ENCODE measurements at regions not wholly inside any gene's neighbourhood (a gene's known extent, or its start where the extent isn't known, plus 50 kb on each side); places are given as distances from the start of the nearest gene placed in this dataset.

GRCh38 chr11:76267556-76267955 lies 61.3 kb upstream of the WNT11 start:
- Histone ChIP-seq H3K56ac (ENCODE audit: low read length) (no peak overlapping the region), H4K8ac (ENCODE audit: low read depth, low read length) (no peak overlapping the region), H3K9ac (ENCODE audit: low read length) (no peak overlapping the region), H4K5ac (ENCODE audit: low read length) (no peak overlapping the region), H3K79me1 (ENCODE audit: low read length) (no peaks in the 10 kb centered on the region), H3K4me3 (ENCODE audit: low read length) (no peak overlapping the region), H2BK5ac (ENCODE audit: low read length) (no peak overlapping the region), H2BK120ac (ENCODE audit: low read depth, low read length) (no peak overlapping the region), H3K23ac (ENCODE audit: low read length) (no peak overlapping the region), H3K4me1 (ENCODE audit: control insufficient read depth, low read depth, low read length) (no peaks in the 10 kb centered on the region), H3K27ac (ENCODE audit: low read depth, low read length) (no peak overlapping the region), H3K18ac (ENCODE audit: low read length) (no peak overlapping the region), H3K36me3 (ENCODE audit: control insufficient read depth, insufficient read depth, low read length) (no peaks in the 10 kb centered on the region), H2AK5ac (ENCODE audit: low read length) (no peak overlapping the region), H3K27me3 (ENCODE audit: insufficient read depth, low read length, poor library complexity) (no peaks in the 10 kb centered on the region), H3K4me2 (ENCODE audit: low read length) (no peak overlapping the region), H3K4ac (ENCODE audit: low read depth, low read length) (no peak overlapping the region), H3K79me2 (ENCODE audit: control insufficient read depth, insufficient read depth, low read length) (no peaks in the 10 kb centered on the region), H2BK15ac (replicated peaks; ENCODE audit: low read depth) (no peak overlapping the region)
- WGBS (ENCODE audit: extremely low coverage, insufficient coverage, low lambda C conversion rate): no CpG with 5 or more reads among the region's 6 CpGs
- DNase-seq: no peak

- Histone ChIP-seq H3K79me2 (ENCODE audit: control insufficient read depth, insufficient read depth, low read length) (no peaks in the 10 kb centered on the region), H3K56ac (ENCODE audit: low read length) (no peak overlapping the region), H2BK15ac (replicated peaks; ENCODE audit: low read depth) (no peak overlapping the region), H3K4me3 (ENCODE audit: low read length) (no peak overlapping the region), H3K27me3 (ENCODE audit: insufficient read depth, low read length, poor library complexity) (no peaks in the 10 kb centered on the region), H3K23ac (ENCODE audit: low read length) (no peak overlapping the region), H3K79me1 (ENCODE audit: low read length) (no peaks in the 10 kb centered on the region), H2BK120ac (ENCODE audit: low read depth, low read length) (no peak overlapping the region), H4K5ac (ENCODE audit: low read length) (no peak overlapping the region), H4K8ac (ENCODE audit: low read depth, low read length) (no peak overlapping the region), H3K18ac (ENCODE audit: low read length) (no peak overlapping the region), H2BK5ac (ENCODE audit: low read length) (no peak overlapping the region), H3K36me3 (ENCODE audit: control insufficient read depth, insufficient read depth, low read length) (no peaks in the 10 kb centered on the region), H3K4ac (ENCODE audit: low read depth, low read length) (no peak overlapping the region), H3K27ac (ENCODE audit: low read depth, low read length) (no peak overlapping the region), H3K9ac (ENCODE audit: low read length) (no peak overlapping the region), H2AK5ac (ENCODE audit: low read length) (no peak overlapping the region), H3K4me2 (ENCODE audit: low read length) (no peak overlapping the region), H3K4me1 (ENCODE audit: control insufficient read depth, low read depth, low read length) (no peaks in the 10 kb centered on the region)
- DNase-seq: no peak
- no CpG with 5 or more reads among the region's 8 CpGs for WGBS (ENCODE audit: extremely low coverage, insufficient coverage, low lambda C conversion rate)
These were observed 60.2 kb upstream of the WNT11 start for GRCh38 chr11:76266286-76267100.

- Histone ChIP-seq H3K4me1 (ENCODE audit: control insufficient read depth, low read depth, low read length) (no peaks in the 10 kb centered on the region), H3K27me3 (ENCODE audit: insufficient read depth, low read length, poor library complexity) (no peaks in the 10 kb centered on the region), H3K27ac (ENCODE audit: low read depth, low read length) (no peak overlapping the region), H3K56ac (ENCODE audit: low read length) (no peak overlapping the region), H3K79me1 (ENCODE audit: low read length) (no peaks in the 10 kb centered on the region), H4K8ac (ENCODE audit: low read depth, low read length) (no peak overlapping the region), H2BK5ac (ENCODE audit: low read length) (no peak overlapping the region), H3K79me2 (ENCODE audit: control insufficient read depth, insufficient read depth, low read length) (no peaks in the 10 kb centered on the region), H3K9ac (ENCODE audit: low read length) (no peak overlapping the region), H2AK5ac (ENCODE audit: low read length) (no peak overlapping the region), H2BK15ac (replicated peaks; ENCODE audit: low read depth) (no peak overlapping the region), H4K5ac (ENCODE audit: low read length) (no peak overlapping the region), H3K23ac (ENCODE audit: low read length) (no peak overlapping the region), H3K18ac (ENCODE audit: low read length) (no peak overlapping the region), H3K4me2 (ENCODE audit: low read length) (no peak overlapping the region), H3K4ac (ENCODE audit: low read depth, low read length) (no peak overlapping the region), H3K36me3 (ENCODE audit: control insufficient read depth, insufficient read depth, low read length) (no peaks in the 10 kb centered on the region), H3K4me3 (ENCODE audit: low read length) (no peak overlapping the region), H2BK120ac (ENCODE audit: low read depth, low read length) (no peak overlapping the region)
- no peak for DNase-seq
- WGBS (ENCODE audit: extremely low coverage, insufficient coverage, low lambda C conversion rate): no CpG with 5 or more reads among the region's 4 CpGs
These were observed 59.5 kb upstream of the WNT11 start for GRCh38 chr11:76265771-76266241.

- Histone ChIP-seq H3K27me3 (ENCODE audit: insufficient read depth, low read length, poor library complexity) (no peaks in the 10 kb centered on the region), H3K79me1 (ENCODE audit: low read length) (no peaks in the 10 kb centered on the region), H2BK15ac (replicated peaks; ENCODE audit: low read depth) (no peak overlapping the region), H3K4me2 (ENCODE audit: low read length) (no peak overlapping the region), H3K23ac (ENCODE audit: low read length) (no peak overlapping the region), H3K79me2 (ENCODE audit: control insufficient read depth, insufficient read depth, low read length) (no peaks in the 10 kb centered on the region), H3K36me3 (ENCODE audit: control insufficient read depth, insufficient read depth, low read length) (no peaks in the 10 kb centered on the region), H2BK5ac (ENCODE audit: low read length) (no peak overlapping the region), H3K9ac (ENCODE audit: low read length) (no peak overlapping the region), H3K4ac (ENCODE audit: low read depth, low read length) (no peak overlapping the region), H2AK5ac (ENCODE audit: low read length) (no peak overlapping the region), H2BK120ac (ENCODE audit: low read depth, low read length) (no peak overlapping the region), H3K27ac (ENCODE audit: low read depth, low read length) (no peak overlapping the region), H3K4me1 (ENCODE audit: control insufficient read depth, low read depth, low read length) (no peaks in the 10 kb centered on the region), H3K56ac (ENCODE audit: low read length) (no peak overlapping the region), H3K4me3 (ENCODE audit: low read length) (no peak overlapping the region), H4K8ac (ENCODE audit: low read depth, low read length) (no peak overlapping the region), H4K5ac (ENCODE audit: low read length) (no peak overlapping the region), H3K18ac (ENCODE audit: low read length) (no peak overlapping the region)
- DNase-seq: no peak
- WGBS (ENCODE audit: extremely low coverage, insufficient coverage, low lambda C conversion rate): no CpG with 5 or more reads among the region's 4 CpGs
These were observed 57.4 kb upstream of the WNT11 start for GRCh38 chr11:76263657-76264056.

- WGBS (ENCODE audit: extremely low coverage, insufficient coverage, low lambda C conversion rate): no CpG with 5 or more reads among the region's 2 CpGs
- Histone ChIP-seq H3K79me1 (ENCODE audit: low read length) (no peaks in the 10 kb centered on the region), H4K8ac (ENCODE audit: low read depth, low read length) (no peak overlapping the region)
These were observed 56.9 kb upstream of the WNT11 start for GRCh38 chr11:76263166-76263565.

More at GRCh38 chr11:76263166-76263565, 56.9 kb upstream of the WNT11 start:
- no peak overlapping the region for H4K5ac ChIP-seq (ENCODE audit: low read length)
- no peaks in the 10 kb centered on the region for H3K36me3 ChIP-seq (ENCODE audit: control insufficient read depth, insufficient read depth, low read length)
- H3K56ac ChIP-seq (ENCODE audit: low read length): no peak overlapping the region
- H3K27me3 ChIP-seq (ENCODE audit: insufficient read depth, low read length, poor library complexity): no peaks in the 10 kb centered on the region
- H3K4ac ChIP-seq (ENCODE audit: low read depth, low read length): no peak overlapping the region
- H3K23ac ChIP-seq (ENCODE audit: low read length): no peak overlapping the region
- H3K9ac ChIP-seq (ENCODE audit: low read length): no peak overlapping the region
- no peak overlapping the region for H2BK15ac ChIP-seq (replicated peaks; ENCODE audit: low read depth)
- no peak overlapping the region for H3K18ac ChIP-seq (ENCODE audit: low read length)
- no peaks in the 10 kb centered on the region for H3K4me1 ChIP-seq (ENCODE audit: control insufficient read depth, low read depth, low read length)
- H3K79me2 ChIP-seq (ENCODE audit: control insufficient read depth, insufficient read depth, low read length): no peaks in the 10 kb centered on the region
- no peak overlapping the region for H3K4me3 ChIP-seq (ENCODE audit: low read length)
- no peak for DNase-seq
- no peak overlapping the region for H2BK5ac ChIP-seq (ENCODE audit: low read length)
- H3K4me2 ChIP-seq (ENCODE audit: low read length): no peak overlapping the region
- H3K27ac ChIP-seq (ENCODE audit: low read depth, low read length): no peak overlapping the region
- H2BK120ac ChIP-seq (ENCODE audit: low read depth, low read length): no peak overlapping the region
- no peak overlapping the region for H2AK5ac ChIP-seq (ENCODE audit: low read length)
